ENCODE measurements at regions not wholly inside any gene's neighbourhood (a gene's known extent, or its start where the extent isn't known, plus 50 kb on each side); places are given as distances from the start of the nearest gene placed in this dataset.

- TF ChIP-seq PATZ1 (CRISPR knock-in tag; IDR thresholded peaks at IDR 0.05; ENCODE audit: borderline replicate concordance) (no peak), ZFP3 (CRISPR knock-in tag; IDR thresholded peaks at IDR 0.05) (no peak), TOX (CRISPR knock-in tag; IDR thresholded peaks at IDR 0.05; ENCODE audit: borderline replicate concordance) (no peak), BACH2 (CRISPR knock-in tag; IDR thresholded peaks at IDR 0.05; ENCODE audit: borderline replicate concordance) (no peak), ARNTL (CRISPR knock-in tag; IDR thresholded peaks at IDR 0.05; ENCODE audit: borderline replicate concordance, low read depth) (no peak), ZC3H10 (CRISPR knock-in tag; IDR thresholded peaks at IDR 0.05) (no peak), SNAI2 (CRISPR knock-in tag; IDR thresholded peaks at IDR 0.05) (no peak), ZNF565 (CRISPR knock-in tag; conservative IDR thresholded peaks at IDR 0.05; ENCODE audit: low read depth) (no peak)
Observed at GRCh38 chr16:9254863-9255262, 163.4 kb downstream of the HAPSTR1 start.

Data from SK-N-SH treated with all-trans-retinoic acid at 6 μM for 48 hours (cell line).